HepG2 (cell line): ENCODE measurements at regions not wholly inside any gene's neighbourhood (a gene's known extent, or its start where the extent isn't known, plus 50 kb on each side); places are given as distances from the start of the nearest gene placed in this dataset.

Experiments used
- ATAC-seq: fragments of 200-7000 bp; cut with Tn5 transposase; 3 replicates; pipeline ENCODE4 v1.9.1; 2020; ENCODE audit warnings: mild to moderate bottlenecking, moderate library complexity
- BruUV-seq: library from RNA; stranded (reverse); fragments of 400-500 nt; replicated peaks from 2 replicates; lab custom pipeline; 2021; lab: Mats Ljungman, UMichigan
- CTCF ChIA-PET: fragments of 300-600 bp; formaldehyde crosslinking; extraction: SDS; loops from one replicate; lab custom pipeline; 2021; ENCODE audit warnings: low total read pairs, inconsistent platforms, low intra/inter-chr PET ratio; lab: Yijun Ruan, JAX
- POLR2A ChIA-PET: fragments of 350-600 bp; sonication (Branson Sonifier 250); formaldehyde crosslinking; loops from one replicate; lab custom pipeline; 2020; ENCODE audit warnings: antibody characterized with exemption, inconsistent platforms; lab: Yijun Ruan, JAX
- DNase-seq: peaks from one replicate; pipeline ENCODE4 v3.0.0-alpha.2; 2015; ENCODE audit warnings: low spot score
- FAIRE-seq: peaks from 3 replicates; lab custom pipeline; 2011; peaks lifted over from hg19 to GRCh38; lab: Jason Lieb, UNC
- H2AFZ ChIP-seq: one replicate; pipeline ENCODE4 v1.6.1; 2011; ENCODE audit warnings: low read length, inconsistent platforms
- H3K27ac ChIP-seq: fragments of 300-600 bp; 3 replicates; pipeline ENCODE4 v1.8.0; 2011; ENCODE audit warnings: mixed run types, mild to moderate bottlenecking, mixed read lengths, low read length, inconsistent platforms; ENCODE audit not compliant: insufficient read depth; ENCODE audit errors: extremely low read length
- H3K27me3 ChIP-seq, 2 experiments: fragments of 200-600 bp in 1 of 2; 2 replicates in 1 of 2; 3 replicates in 1 of 2; pipeline versions ENCODE4 v1.6.0 to v1.8.0; 2011; ENCODE audit warnings: low read length in 2 of 2, mild to moderate bottlenecking in 2 of 2, moderate library complexity in 2 of 2, inconsistent platforms in 1 of 2; ENCODE audit not compliant: insufficient read depth in 2 of 2, control insufficient read depth in 1 of 2
- H3K36me3 ChIP-seq, 2 experiments: fragments of 200-600 bp in 1 of 2; replicated peaks in 1 of 2; 2 replicates in 1 of 2; 3 replicates in 1 of 2; pipeline versions ENCODE4 v1.5.1 to v1.8.0; 2011; ENCODE audit warnings: low read length in 2 of 2, inconsistent platforms in 1 of 2; ENCODE audit not compliant: insufficient read depth in 2 of 2, control insufficient read depth in 1 of 2
- H3K4me1 ChIP-seq: 2 replicates; pipeline ENCODE4 v1.5.1; 2012; ENCODE audit warnings: low read length, inconsistent platforms; ENCODE audit not compliant: insufficient read depth
- H3K4me2 ChIP-seq: 2 replicates; pipeline ENCODE4 v1.6.0; 2011; ENCODE audit warnings: low read depth, low read length, inconsistent platforms
- H3K4me3 ChIP-seq, 3 experiments: fragments of 200-600 bp in 1 of 3; sonication (generic), shearing (Covaris generic) in 1 of 3; replicated peaks in 1 of 3; 2 replicates each; pipeline ENCODE4 v1.5.1; 2011 to 2016; ENCODE audit warnings: low read length in 3 of 3, inconsistent platforms in 2 of 3, low read depth in 2 of 3, mild to moderate bottlenecking in 2 of 3, control low read depth in 1 of 3, mixed read lengths in 1 of 3; ENCODE audit not compliant: insufficient read depth in 1 of 3
- H3K79me2 ChIP-seq: one replicate; pipeline ENCODE4 v1.6.1; 2011; ENCODE audit warnings: low read length, inconsistent platforms; ENCODE audit not compliant: insufficient read depth
- H3K9ac ChIP-seq: 2 replicates; pipeline ENCODE4 v1.6.0; 2011; ENCODE audit warnings: mild to moderate bottlenecking, low read depth, low read length, inconsistent platforms; ENCODE audit not compliant: insufficient read depth
- H3K9me3 ChIP-seq: 2 replicates; pipeline ENCODE4 v1.5.1; 2012; ENCODE audit warnings: mild to moderate bottlenecking, low read length
- H4K20me1 ChIP-seq: 2 replicates; pipeline ENCODE4 v1.6.0; 2011; ENCODE audit warnings: inconsistent platforms, mild to moderate bottlenecking, low read length, moderate library complexity; ENCODE audit not compliant: insufficient read depth
- PLRG1 ChIP-seq: fragments of 450-650 bp; conservative IDR thresholded peaks from 2 replicates; pipeline ENCODE4 v1.6.1; 2016
- SOX5 ChIP-seq: IDR thresholded peaks from 2 replicates; pipeline ENCODE4 v1.6.1; 2016; ENCODE audit warnings: borderline replicate concordance
- WGBS: methylation state at CpG from one replicate; pipeline ENCODE4 v1.1.6; 2017; ENCODE audit warnings: low lambda C conversion rate; 5-methylcytosine and 5-hydroxymethylcytosine counted together
- in situ Hi-C: cut with HindIII; loops from 2 replicates; pipeline ENCODE4 v1.10.0; 2017; ENCODE audit warnings: low pct_unique_long_range_greater_than_20kb; ENCODE audit not compliant: extremely low pct_ligation_motif_present
- intact Hi-C: fragments of 100-400 bp; cut with micrococcal nuclease; formaldehyde crosslinking; loops from one replicate; pipeline ENCODE4 v1.10.0; 2022; ENCODE audit not compliant: unreplicated experiment
- TF ChIP-seq, protein P1 (sequence below): sonication (generic); formaldehyde crosslinking; IDR thresholded peaks from 2 replicates; pipeline ENCODE4 v1.4.0; 2020; ENCODE audit warnings: missing genetic modification reagents

GRCh38 chr12:132419631-132420246 lies 70.2 kb upstream of the FBRSL1 start:
- POLR2A ChIA-PET = no interaction called here
- Histone ChIP-seq H2AFZ (no peak overlapping the region), H3K79me2 (no peaks in the 10 kb centered on the region), H3K4me3 (no peak overlapping the region), H3K27ac (no peak overlapping the region), H3K4me2 (no peak overlapping the region), H3K9ac (no peak overlapping the region), H3K27me3 (peaks cover 9 to 65% of the 10 kb centered on the region in 2 experiments), H3K36me3 (no peaks in the 10 kb centered on the region), H3K9me3 (no peaks in the 10 kb centered on the region), H3K4me1 (peaks cover 28% of the 10 kb centered on the region), H4K20me1 (no peaks in the 10 kb centered on the region)
- intact Hi-C loops = loop anchor here (5.0 to 10.0 kb wide), 2 partner anchors 55 to 103 kb away; no protein-coding TSS in a partner anchor
- no peak for DNase-seq
- CTCF ChIA-PET = no interaction called here
- in situ Hi-C loops = loop anchor here (5.0 kb wide), 3 partner anchors 103 to 188 kb away; no protein-coding TSS in a partner anchor
- no peak for FAIRE-seq
- no peak for ATAC-seq
- no TSS peak for BruUV-seq
- 37% methylated on average over 18 of the region's 18 CpGs for WGBS
- TF ChIP-seq, protein P1, sequence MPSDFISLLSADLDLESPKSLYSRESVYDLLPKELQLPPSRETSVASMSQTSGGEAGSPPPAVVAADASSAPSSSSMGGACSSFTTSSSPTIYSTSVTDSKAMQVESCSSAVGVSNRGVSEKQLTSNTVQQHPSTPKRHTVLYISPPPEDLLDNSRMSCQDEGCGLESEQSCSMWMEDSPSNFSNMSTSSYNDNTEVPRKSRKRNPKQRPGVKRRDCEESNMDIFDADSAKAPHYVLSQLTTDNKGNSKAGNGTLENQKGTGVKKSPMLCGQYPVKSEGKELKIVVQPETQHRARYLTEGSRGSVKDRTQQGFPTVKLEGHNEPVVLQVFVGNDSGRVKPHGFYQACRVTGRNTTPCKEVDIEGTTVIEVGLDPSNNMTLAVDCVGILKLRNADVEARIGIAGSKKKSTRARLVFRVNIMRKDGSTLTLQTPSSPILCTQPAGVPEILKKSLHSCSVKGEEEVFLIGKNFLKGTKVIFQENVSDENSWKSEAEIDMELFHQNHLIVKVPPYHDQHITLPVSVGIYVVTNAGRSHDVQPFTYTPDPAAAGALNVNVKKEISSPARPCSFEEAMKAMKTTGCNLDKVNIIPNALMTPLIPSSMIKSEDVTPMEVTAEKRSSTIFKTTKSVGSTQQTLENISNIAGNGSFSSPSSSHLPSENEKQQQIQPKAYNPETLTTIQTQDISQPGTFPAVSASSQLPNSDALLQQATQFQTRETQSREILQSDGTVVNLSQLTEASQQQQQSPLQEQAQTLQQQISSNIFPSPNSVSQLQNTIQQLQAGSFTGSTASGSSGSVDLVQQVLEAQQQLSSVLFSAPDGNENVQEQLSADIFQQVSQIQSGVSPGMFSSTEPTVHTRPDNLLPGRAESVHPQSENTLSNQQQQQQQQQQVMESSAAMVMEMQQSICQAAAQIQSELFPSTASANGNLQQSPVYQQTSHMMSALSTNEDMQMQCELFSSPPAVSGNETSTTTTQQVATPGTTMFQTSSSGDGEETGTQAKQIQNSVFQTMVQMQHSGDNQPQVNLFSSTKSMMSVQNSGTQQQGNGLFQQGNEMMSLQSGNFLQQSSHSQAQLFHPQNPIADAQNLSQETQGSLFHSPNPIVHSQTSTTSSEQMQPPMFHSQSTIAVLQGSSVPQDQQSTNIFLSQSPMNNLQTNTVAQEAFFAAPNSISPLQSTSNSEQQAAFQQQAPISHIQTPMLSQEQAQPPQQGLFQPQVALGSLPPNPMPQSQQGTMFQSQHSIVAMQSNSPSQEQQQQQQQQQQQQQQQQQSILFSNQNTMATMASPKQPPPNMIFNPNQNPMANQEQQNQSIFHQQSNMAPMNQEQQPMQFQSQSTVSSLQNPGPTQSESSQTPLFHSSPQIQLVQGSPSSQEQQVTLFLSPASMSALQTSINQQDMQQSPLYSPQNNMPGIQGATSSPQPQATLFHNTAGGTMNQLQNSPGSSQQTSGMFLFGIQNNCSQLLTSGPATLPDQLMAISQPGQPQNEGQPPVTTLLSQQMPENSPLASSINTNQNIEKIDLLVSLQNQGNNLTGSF (CRISPR knock-in tag) = no peak
- TF ChIP-seq PLRG1 (no peak), SOX5 (no peak)
